ENCODE measurements at regions not wholly inside any gene's neighbourhood (a gene's known extent, or its start where the extent isn't known, plus 50 kb on each side); places are given as distances from the start of the nearest gene placed in this dataset.
A peak's percentile ranks its signal among the peaks of the same experiment; 100 is the strongest.

DNA sequence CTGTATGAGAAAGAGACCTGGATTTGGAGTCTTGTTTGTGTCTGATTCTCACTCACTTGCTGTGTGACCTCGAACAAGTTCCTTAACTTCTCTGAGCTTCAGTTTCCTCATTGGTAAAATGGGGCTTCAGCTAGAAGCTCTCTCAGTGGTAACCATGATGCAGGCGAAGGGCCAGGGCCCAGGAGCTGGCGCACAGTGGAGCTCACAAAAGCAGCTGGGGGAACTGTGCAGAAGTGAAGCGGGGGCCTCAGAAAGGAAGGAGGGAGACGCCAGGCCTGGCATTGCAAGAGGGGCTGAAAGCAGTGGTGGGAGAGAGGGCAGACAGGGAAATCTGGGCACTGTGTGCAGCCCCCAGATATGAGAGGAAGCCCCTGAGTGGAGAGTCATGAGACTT is 88.9 kb upstream of the RUNX3 start:
- ATAC-seq (no peak), DNase-seq (no peak)
- no peak overlapping the region for H3K27ac ChIP-seq
- H3K4me1 ChIP-seq = peaks cover 20% of the 10 kb centered on the region
- H3K27me3 ChIP-seq = no peaks in the 10 kb centered on the region
- intact Hi-C loops (cut with DNase I) = no loop called here
- TF ChIP-seq, protein P1, sequence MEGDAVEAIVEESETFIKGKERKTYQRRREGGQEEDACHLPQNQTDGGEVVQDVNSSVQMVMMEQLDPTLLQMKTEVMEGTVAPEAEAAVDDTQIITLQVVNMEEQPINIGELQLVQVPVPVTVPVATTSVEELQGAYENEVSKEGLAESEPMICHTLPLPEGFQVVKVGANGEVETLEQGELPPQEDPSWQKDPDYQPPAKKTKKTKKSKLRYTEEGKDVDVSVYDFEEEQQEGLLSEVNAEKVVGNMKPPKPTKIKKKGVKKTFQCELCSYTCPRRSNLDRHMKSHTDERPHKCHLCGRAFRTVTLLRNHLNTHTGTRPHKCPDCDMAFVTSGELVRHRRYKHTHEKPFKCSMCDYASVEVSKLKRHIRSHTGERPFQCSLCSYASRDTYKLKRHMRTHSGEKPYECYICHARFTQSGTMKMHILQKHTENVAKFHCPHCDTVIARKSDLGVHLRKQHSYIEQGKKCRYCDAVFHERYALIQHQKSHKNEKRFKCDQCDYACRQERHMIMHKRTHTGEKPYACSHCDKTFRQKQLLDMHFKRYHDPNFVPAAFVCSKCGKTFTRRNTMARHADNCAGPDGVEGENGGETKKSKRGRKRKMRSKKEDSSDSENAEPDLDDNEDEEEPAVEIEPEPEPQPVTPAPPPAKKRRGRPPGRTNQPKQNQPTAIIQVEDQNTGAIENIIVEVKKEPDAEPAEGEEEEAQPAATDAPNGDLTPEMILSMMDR (IDR thresholded peaks at IDR 0.05) = no peak
- no peaks in the 10 kb centered on the region for H3K36me3 ChIP-seq
- H3K9me3 ChIP-seq = no peaks in the 10 kb centered on the region
- H3K4me3 ChIP-seq = no peak overlapping the region

DNA sequence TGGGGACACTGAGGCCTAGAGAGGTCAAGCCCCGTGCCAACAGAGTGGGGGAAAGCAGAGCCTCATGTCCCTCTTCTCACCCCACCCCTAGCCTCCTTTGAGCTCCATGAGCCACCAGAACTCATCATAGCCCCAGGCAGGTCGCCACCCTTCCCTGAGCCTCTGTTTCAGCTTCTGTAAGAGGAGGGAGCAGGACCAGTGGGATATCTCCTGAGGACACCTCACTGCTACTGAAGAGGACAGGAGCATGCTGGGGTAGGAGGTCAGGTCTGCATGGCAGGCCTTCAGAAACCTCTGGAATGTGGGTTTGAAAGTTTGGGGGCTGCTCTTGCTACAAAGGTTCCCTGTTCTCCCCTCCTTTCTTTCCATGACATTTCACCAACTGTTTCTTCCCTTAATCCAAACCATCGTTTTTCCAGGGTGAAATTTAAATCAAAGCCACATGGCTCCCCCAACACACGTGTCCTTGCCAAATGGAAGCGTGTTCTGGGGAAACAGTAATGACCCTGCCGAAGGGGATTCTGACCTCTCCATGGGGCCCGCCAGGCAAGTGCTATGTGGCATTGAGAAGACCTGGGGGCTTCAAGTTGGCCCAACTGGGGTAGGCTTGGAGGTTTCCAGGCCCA is 88.1 kb upstream of the RUNX3 start:
- H3K36me3 ChIP-seq = no peaks in the 10 kb centered on the region
- no peak overlapping the region for H3K27ac ChIP-seq
- peaks cover 20% of the 10 kb centered on the region for H3K4me1 ChIP-seq
- intact Hi-C loops (cut with DNase I) = no loop called here
- no peaks in the 10 kb centered on the region for H3K27me3 ChIP-seq
- no peak overlapping the region for H3K4me3 ChIP-seq
- TF ChIP-seq, protein P1 (IDR thresholded peaks at IDR 0.05) = no peak
- H3K9me3 ChIP-seq = no peaks in the 10 kb centered on the region
- ATAC-seq (no peak), DNase-seq (no peak)

DNA sequence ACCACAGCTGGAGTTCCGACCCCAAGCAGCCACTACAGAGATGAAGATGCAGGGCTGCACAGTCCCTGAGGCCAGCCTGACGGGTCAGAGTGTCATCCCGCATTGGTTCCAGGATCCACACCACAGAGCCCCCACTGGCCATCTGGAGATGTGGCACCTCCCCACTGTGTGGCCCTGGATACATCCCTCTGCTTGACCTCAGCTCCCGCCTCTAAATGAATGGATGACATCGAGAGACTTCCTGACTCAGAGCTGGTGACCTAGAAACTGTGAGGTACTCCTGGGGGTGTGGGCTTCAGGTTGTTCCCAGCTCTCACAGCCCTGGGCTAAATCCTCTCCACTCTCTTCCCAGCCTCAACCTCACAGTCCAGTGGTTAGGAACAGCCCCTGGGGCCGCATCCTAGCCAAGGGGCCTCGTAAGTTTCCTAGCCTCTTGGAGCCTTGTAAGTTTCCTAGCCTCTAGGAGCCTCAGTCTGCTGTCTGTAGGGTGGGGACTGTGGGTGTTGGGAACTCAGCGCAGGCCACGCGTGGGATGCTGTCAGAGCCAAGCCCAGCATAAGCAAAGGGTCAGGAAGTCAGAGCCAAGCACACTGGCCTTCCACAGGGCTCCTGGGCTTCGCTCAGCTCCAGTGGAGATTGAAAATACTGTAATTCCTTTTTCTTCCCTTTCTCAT is 87.5 kb upstream of the RUNX3 start:
- intact Hi-C loops (cut with DNase I) = no loop called here
- ATAC-seq = no peak
- H3K9me3 ChIP-seq = no peaks in the 10 kb centered on the region
- no peaks in the 10 kb centered on the region for H3K27me3 ChIP-seq
- H3K36me3 ChIP-seq = no peaks in the 10 kb centered on the region
- no peak overlapping the region for H3K4me3 ChIP-seq
- TF ChIP-seq, protein P1 (IDR thresholded peaks at IDR 0.05) = no peak
- no peak for DNase-seq
- H3K27ac ChIP-seq = no peak overlapping the region
- H3K4me1 ChIP-seq = peaks cover 15% of the 10 kb centered on the region

DNA sequence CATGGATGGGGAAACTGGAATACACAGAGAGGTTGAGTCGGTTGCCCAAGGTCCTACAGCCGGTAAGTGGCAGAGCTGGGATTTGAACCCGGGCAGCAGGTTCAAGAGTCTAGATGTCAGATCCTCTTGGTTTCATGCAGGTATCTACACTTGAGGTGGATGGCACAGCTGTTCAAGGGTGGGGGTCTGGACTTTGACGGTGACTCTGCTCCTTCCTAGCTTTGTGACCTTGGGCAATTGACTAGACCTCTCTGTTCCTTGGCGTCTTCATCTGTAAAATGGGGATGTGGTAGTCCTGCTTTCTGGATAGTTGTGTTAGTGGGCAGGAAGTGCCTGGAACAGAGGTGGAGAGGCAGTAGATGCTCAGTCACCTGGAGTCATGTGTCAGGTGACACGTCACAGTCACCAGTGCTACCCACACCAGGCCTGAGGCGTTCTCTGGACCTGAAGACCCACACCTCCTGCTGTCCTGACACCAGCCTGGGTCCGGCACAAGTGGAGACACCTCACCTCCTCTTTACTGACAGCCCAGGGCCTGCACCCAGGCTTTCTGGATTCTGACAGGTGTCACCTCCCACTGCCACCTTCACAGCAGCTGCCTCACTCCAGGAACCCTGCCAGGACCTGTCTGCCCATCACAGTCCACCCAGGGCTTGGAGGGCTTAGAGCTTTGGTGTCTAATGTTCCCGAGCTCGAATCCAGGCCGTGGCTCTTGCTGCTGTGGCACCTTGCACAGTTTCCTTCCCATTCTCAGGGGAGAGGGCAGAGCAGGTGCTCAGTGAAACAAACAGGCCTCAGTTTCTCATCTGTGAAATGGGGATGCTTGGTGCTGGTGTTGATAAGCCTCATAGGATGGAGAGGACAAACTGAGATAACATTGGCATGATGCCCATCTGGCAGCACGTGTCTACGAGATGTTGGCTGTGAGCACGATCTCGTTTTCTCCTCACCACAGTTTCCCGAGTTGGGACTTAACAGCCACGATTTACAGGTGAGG is 83.2 kb upstream of the RUNX3 start:
- H3K9me3 ChIP-seq = no peaks in the 10 kb centered on the region
- no peak overlapping the region for H3K4me3 ChIP-seq
- no peaks in the 10 kb centered on the region for H3K36me3 ChIP-seq
- ATAC-seq = no peak
- H3K27ac ChIP-seq = no peak overlapping the region
- TF ChIP-seq, protein P1 (IDR thresholded peaks at IDR 0.05) = no peak
- no peaks in the 10 kb centered on the region for H3K4me1 ChIP-seq
- H3K27me3 ChIP-seq = no peaks in the 10 kb centered on the region
- DNase-seq = no peak
- intact Hi-C loops (cut with DNase I) = no loop called here

DNA sequence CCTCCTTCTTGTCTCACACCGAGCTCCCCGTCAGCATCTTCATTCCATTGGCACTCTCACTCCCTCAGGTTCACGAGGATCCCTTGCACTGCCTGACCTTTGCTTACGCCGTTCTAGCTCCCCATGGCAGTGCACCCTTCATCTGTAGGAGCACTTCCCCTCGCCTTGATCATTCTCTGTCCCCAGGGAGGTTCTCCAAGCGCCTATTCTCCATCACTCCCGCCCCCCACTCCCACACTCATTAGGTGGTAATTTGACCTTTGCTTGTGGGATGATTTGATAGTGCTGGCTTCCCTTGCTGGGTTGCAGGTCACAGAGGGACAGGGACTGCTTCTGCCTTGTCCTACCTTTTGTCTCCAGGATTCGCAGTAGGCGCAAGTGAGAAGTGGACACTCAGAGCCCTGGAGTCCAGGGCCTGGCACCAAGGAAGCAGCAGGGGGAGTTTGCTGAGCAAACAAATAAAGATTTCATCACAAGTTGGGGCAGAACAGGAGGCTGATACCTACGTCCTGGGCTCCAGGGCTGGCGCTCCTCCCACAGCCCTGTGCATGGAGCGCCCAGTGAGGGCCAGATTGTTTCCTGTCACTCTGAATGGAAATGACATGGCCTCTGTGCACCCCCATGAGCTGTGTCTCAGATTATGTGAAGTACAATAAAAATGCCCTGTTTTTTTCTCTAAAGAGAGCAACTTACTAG is 82.0 kb upstream of the RUNX3 start:
- ATAC-seq (peak; percentile 70), DNase-seq (peak; percentile 71)
- intact Hi-C loops (cut with DNase I) = no loop called here
- Histone ChIP-seq H3K4me1 (peaks cover 5% of the 10 kb centered on the region), H3K9me3 (no peaks in the 10 kb centered on the region), H3K4me3 (no peak overlapping the region), H3K27me3 (no peaks in the 10 kb centered on the region), H3K36me3 (no peaks in the 10 kb centered on the region), H3K27ac (no peak overlapping the region)
- TF ChIP-seq, protein P1 (IDR thresholded peaks at IDR 0.05) = no peak

Measured in upper lobe of right lung (tissue), 1 donor.